RWPE1 (cell line): ENCODE measurements at regions not wholly inside any gene's neighbourhood (a gene's known extent, or its start where the extent isn't known, plus 50 kb on each side); places are given as distances from the start of the nearest gene placed in this dataset.

Experiments
- CTCF ChIA-PET: fragments of 350-600 bp; sonication (Branson Sonifier 250); formaldehyde crosslinking; extraction: SDS; loops from one replicate; lab custom pipeline; 2021; lab: Yijun Ruan, JAX
- POLR2A ChIA-PET: fragments of 400-600 bp; formaldehyde crosslinking; extraction: SDS; loops from one replicate; lab custom pipeline; 2020; ENCODE audit warnings: antibody characterized with exemption; ENCODE audit not compliant: low non-redundant PET; lab: Yijun Ruan, JAX
- DNase-seq: peaks from one replicate; pipeline ENCODE4 v3.0.0; 2012; ENCODE audit warnings: low spot score
- H3K27ac ChIP-seq: fragments of 450-650 bp; 2 replicates; pipeline ENCODE4 v1.5.1; 2017
- CTCF ChIP-seq: fragments of 450-650 bp; conservative IDR thresholded peaks from 2 replicates; pipeline ENCODE4 v1.5.1; 2017; ENCODE audit warnings: low read depth, mild to moderate bottlenecking

GRCh38 chr6:97705568-97705967, 422.6 kb upstream of the MMS22L start:
- CTCF ChIA-PET = interaction anchor here (0.6 kb wide), 1 partner anchor 32 kb away, joined by 3 read pairs; no protein-coding TSS in a partner anchor
- H3K27ac ChIP-seq = no peak overlapping the region
- DNase-seq = no peak
- no peak for TF ChIP-seq CTCF
- POLR2A ChIA-PET = no interaction called here

DNA sequence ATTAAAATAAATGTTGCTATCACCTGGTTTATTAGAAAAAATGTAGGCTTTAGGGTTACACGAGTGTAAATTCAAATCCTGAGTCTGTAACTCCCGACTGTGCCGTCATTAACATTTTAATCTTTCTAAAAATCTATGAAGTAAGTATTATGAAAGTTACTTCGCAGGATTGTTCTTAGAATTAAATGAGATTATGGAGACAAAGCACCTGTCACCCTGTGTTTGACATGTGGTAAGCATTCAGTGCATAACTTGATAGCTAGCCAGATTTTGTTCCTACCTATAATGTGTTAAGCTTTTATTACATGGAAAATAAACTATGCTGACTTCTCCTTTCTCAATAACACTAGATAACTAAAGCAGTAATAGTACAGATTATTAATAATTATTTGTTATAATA, 429.7 kb upstream of the MMS22L start:
- TF ChIP-seq CTCF = no peak
- ChIA-PET CTCF (no interaction called here), POLR2A (no interaction called here)

GRCh38 chr6:97714772-97715171, 431.8 kb upstream of the MMS22L start:
- CTCF ChIA-PET = no interaction called here
- TF ChIP-seq CTCF = no peak
- H3K27ac ChIP-seq = no peak overlapping the region
- POLR2A ChIA-PET = no interaction called here
- no peak for DNase-seq

More for the DNA sequence above, 429.7 kb upstream of the MMS22L start:
- H3K27ac ChIP-seq = no peak overlapping the region
- DNase-seq = no peak

DNA sequence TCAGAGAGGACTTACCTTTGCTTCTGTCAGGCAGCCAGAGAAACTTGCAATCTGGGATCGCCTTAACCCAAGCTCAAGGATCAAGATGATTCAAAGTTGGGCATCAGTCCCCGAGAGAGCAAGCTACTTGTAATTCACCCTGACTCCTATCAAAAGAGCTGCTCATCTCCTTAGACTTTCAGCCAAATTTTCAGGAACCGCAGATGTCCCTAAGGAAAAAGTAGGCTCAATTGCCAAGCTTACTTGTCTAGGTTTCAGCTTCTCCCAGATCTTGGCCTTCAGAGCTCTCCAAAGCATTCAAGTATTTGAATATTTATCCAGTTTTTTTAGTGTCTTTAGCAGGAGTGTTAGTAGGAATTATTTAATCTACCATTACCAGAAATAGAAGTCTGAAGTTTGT, 434.1 kb upstream of the MMS22L start:
- POLR2A ChIA-PET = no interaction called here

GRCh38 chr6:97726378-97726777, 443.4 kb upstream of the MMS22L start:
- no peak for DNase-seq
- CTCF ChIA-PET = interaction anchor here (0.5 to 0.6 kb wide), 3 partner anchors 11 to 300 kb away, joined by 3 to 4 read pairs (median 3); no protein-coding TSS in a partner anchor
- no peak for TF ChIP-seq CTCF
- POLR2A ChIA-PET = no interaction called here
- no peak overlapping the region for H3K27ac ChIP-seq

More for the DNA sequence above, 434.1 kb upstream of the MMS22L start:
- no peak overlapping the region for H3K27ac ChIP-seq
- CTCF ChIA-PET = no interaction called here
- TF ChIP-seq CTCF = no peak
- no peak for DNase-seq

GRCh38 chr6:97732045-97732444, 449.0 kb upstream of the MMS22L start:
- POLR2A ChIA-PET = no interaction called here
- TF ChIP-seq CTCF = no peak
- CTCF ChIA-PET = no interaction called here
- DNase-seq = no peak
- H3K27ac ChIP-seq = no peak overlapping the region

DNA sequence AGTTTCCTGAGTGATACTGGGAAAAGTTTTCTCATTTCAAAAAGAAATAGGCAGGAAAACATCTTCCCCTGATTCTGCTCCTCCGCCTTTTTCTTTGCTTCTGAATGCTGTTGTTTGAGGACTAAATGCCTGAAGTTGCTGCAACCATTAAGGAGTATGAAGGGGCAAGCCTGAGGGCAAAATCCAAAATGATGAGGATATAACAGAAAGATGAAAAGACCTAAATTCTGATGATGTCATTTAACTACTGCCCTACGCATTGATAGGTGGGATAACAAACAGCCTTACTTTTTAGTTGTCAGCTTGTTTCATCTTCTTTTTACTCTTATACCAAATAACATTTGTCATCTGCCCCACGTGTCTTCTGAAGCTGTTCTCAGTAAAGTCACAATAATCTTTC, 474.6 kb upstream of the MMS22L start:
- CTCF ChIA-PET = no interaction called here
- TF ChIP-seq CTCF = no peak
- no peak overlapping the region for H3K27ac ChIP-seq

More for the DNA sequence above, 474.6 kb upstream of the MMS22L start:
- no peak for DNase-seq
- POLR2A ChIA-PET = no interaction called here
